H1 (cell line): ENCODE measurements at regions not wholly inside any gene's neighbourhood (a gene's known extent, or its start where the extent isn't known, plus 50 kb on each side); places are given as distances from the start of the nearest gene placed in this dataset.

ENCODE experiments used
- CTCF ChIA-PET: fragments of 300-600 bp; sonication (Branson Sonifier 250); formaldehyde crosslinking; loops from one replicate; lab custom pipeline; 2021; ENCODE audit not compliant: partially characterized antibody; lab: Charles Lee
- POLR2A ChIA-PET: fragments of 300-600 bp; sonication (Branson Sonifier 250); formaldehyde crosslinking; loops from one replicate; lab custom pipeline; 2021; ENCODE audit warnings: inconsistent platforms; ENCODE audit not compliant: partially characterized antibody; lab: Charles Lee
- DNase-seq, 2 experiments: peaks; one replicate each; pipeline versions ENCODE4 v3.0.0 to v3.0.0-alpha.2; 2010 to 2022; ENCODE audit warnings: low spot score in 2 of 2, low read depth in 1 of 2, mixed read lengths in 1 of 2
- FAIRE-seq: peaks from 2 replicates; lab custom pipeline; 2011; peaks lifted over from hg19 to GRCh38; lab: Jason Lieb, UNC
- H2AFZ ChIP-seq: 2 replicates; pipeline ENCODE4 v1.8.1; 2012; ENCODE audit warnings: low read length, inconsistent platforms
- H2AK5ac ChIP-seq: 2 replicates; pipeline ENCODE4 v1.6.1; 2013; ENCODE audit warnings: low read depth, low read length
- H2BK120ac ChIP-seq: replicated peaks from 2 replicates; pipeline ENCODE3; 2013; ENCODE audit warnings: low read depth, low read length, inconsistent platforms
- H2BK12ac ChIP-seq: 2 replicates; pipeline ENCODE4 v1.6.1; 2013; ENCODE audit warnings: low read depth, low read length
- H2BK15ac ChIP-seq: 2 replicates; pipeline ENCODE4 v1.6.1; 2013; ENCODE audit warnings: low read length
- H2BK20ac ChIP-seq: 2 replicates; pipeline ENCODE4 v1.6.1; 2013; ENCODE audit warnings: low read length
- H2BK5ac ChIP-seq: 2 replicates; pipeline ENCODE4 v1.6.1; 2013; ENCODE audit warnings: low read depth, low read length
- H3K14ac ChIP-seq: 2 replicates; pipeline ENCODE4 v1.6.1; 2013; ENCODE audit warnings: inconsistent platforms; ENCODE audit not compliant: insufficient read length
- H3K18ac ChIP-seq: 2 replicates; pipeline ENCODE4 v1.6.1; 2013; ENCODE audit warnings: low read length; ENCODE audit errors: extremely low read depth
- H3K23ac ChIP-seq: 2 replicates; pipeline ENCODE4 v1.6.1; 2013; ENCODE audit warnings: inconsistent platforms; ENCODE audit not compliant: insufficient read length
- H3K23me2 ChIP-seq: 2 replicates; pipeline ENCODE4 v1.6.1; 2013; ENCODE audit warnings: low read depth, low read length
- H3K27ac ChIP-seq: 2 replicates; pipeline ENCODE4 v1.6.1; 2011; ENCODE audit warnings: low read depth, low read length, inconsistent platforms
- H3K27me3 ChIP-seq, 4 experiments: replicated peaks in 1 of 4; 1 replicate in 1 of 4; 2 replicates in 3 of 4; pipeline versions ENCODE4 v1.6.1 to v1.8.1; 2011 to 2013; ENCODE audit warnings: low read length in 3 of 4, mild to moderate bottlenecking in 3 of 4, inconsistent platforms in 2 of 4, mixed read lengths in 2 of 4, moderate library complexity in 1 of 4; ENCODE audit not compliant: control insufficient read depth in 3 of 4, insufficient read depth in 3 of 4; ENCODE audit errors: extremely low read depth in 1 of 4
- H3K36me3 ChIP-seq, 4 experiments: 2 replicates each; pipeline versions ENCODE4 v1.6.1 to v1.8.1; 2011 to 2013; ENCODE audit warnings: mild to moderate bottlenecking in 4 of 4, low read length in 3 of 4, moderate library complexity in 2 of 4, control low read depth in 1 of 4, inconsistent platforms in 1 of 4; ENCODE audit not compliant: insufficient read depth in 4 of 4, control insufficient read depth in 2 of 4
- H3K4ac ChIP-seq: replicated peaks from 2 replicates; pipeline ENCODE3; 2013; ENCODE audit warnings: low read length, low read depth, mixed read lengths, inconsistent platforms; ENCODE audit not compliant: insufficient read length
- H3K4me1 ChIP-seq, 4 experiments: replicated peaks in 1 of 4; 1 replicate in 1 of 4; 2 replicates in 3 of 4; pipeline versions ENCODE4 v1.6.1 to v1.8.1; 2011 to 2013; ENCODE audit warnings: low read length in 3 of 4, inconsistent platforms in 2 of 4, mixed read lengths in 1 of 4; ENCODE audit not compliant: insufficient read depth in 4 of 4, control insufficient read depth in 3 of 4
- H3K4me2 ChIP-seq, 2 experiments: 2 replicates each; pipeline versions ENCODE4 v1.6.1 to v1.8.1; 2011 to 2013; ENCODE audit warnings: low read depth in 2 of 2, low read length in 2 of 2, control low read depth in 1 of 2, inconsistent platforms in 1 of 2, mild to moderate bottlenecking in 1 of 2; ENCODE audit not compliant: insufficient read depth in 1 of 2
- H3K4me3 ChIP-seq, 4 experiments: fragments of 200-600, 300-600 bp in 1 of 4; sonication (generic), shearing (Covaris generic), sonication (Bioruptor Twin) in 1 of 4; 2 replicates each; pipeline versions ENCODE4 v1.5.1 to v1.8.1; 2011 to 2016; ENCODE audit warnings: low read length in 4 of 4, low read depth in 3 of 4, control low read depth in 2 of 4, inconsistent platforms in 2 of 4, mild to moderate bottlenecking in 2 of 4, mixed read lengths in 1 of 4, moderate library complexity in 1 of 4; ENCODE audit not compliant: insufficient read depth in 2 of 4; ENCODE audit errors: extremely low read depth in 1 of 4
- H3K56ac ChIP-seq: replicated peaks from 2 replicates; pipeline ENCODE3; 2013; ENCODE audit warnings: low read depth, mild to moderate bottlenecking, mixed read lengths, low read length, inconsistent platforms; ENCODE audit not compliant: insufficient read length
- H3K79me1 ChIP-seq: 2 replicates; pipeline ENCODE4 v1.6.1; 2013; ENCODE audit warnings: low read depth, low read length, control low read depth
- H3K79me2 ChIP-seq, 2 experiments: 2 replicates each; pipeline versions ENCODE4 v1.6.1 to v1.8.1; 2012 to 2013; ENCODE audit warnings: low read length in 2 of 2, mild to moderate bottlenecking in 2 of 2, inconsistent platforms in 1 of 2; ENCODE audit not compliant: insufficient read depth in 2 of 2, control insufficient read depth in 1 of 2
- H3K9ac ChIP-seq, 4 experiments: replicated peaks in 1 of 4; 1 replicate in 1 of 4; 2 replicates in 3 of 4; pipeline versions ENCODE4 v1.6.1 to v1.8.1; 2011 to 2013; ENCODE audit warnings: low read depth in 3 of 4, low read length in 3 of 4, control low read depth in 2 of 4, mild to moderate bottlenecking in 2 of 4, moderate library complexity in 2 of 4, inconsistent platforms in 1 of 4; ENCODE audit errors: extremely low read depth in 1 of 4
- H3K9me3 ChIP-seq, 2 experiments: 2 replicates each; pipeline versions ENCODE4 v1.6.1 to v1.8.1; 2012 to 2013; ENCODE audit warnings: mild to moderate bottlenecking in 2 of 2, moderate library complexity in 2 of 2, control low read depth in 1 of 2, inconsistent platforms in 1 of 2, low read depth in 1 of 2, low read length in 1 of 2, mixed read lengths in 1 of 2; ENCODE audit not compliant: insufficient read depth in 2 of 2
- H4K20me1 ChIP-seq, 2 experiments: replicated peaks in 1 of 2; 2 replicates each; pipeline versions ENCODE3 to v1.8.1; 2011 to 2013; ENCODE audit warnings: inconsistent platforms in 2 of 2, low read length in 2 of 2, mild to moderate bottlenecking in 1 of 2; ENCODE audit not compliant: insufficient read depth in 2 of 2, control insufficient read depth in 1 of 2
- H4K5ac ChIP-seq: 2 replicates; pipeline ENCODE4 v1.6.1; 2013; ENCODE audit warnings: low read length, low read depth, mixed read lengths, inconsistent platforms; ENCODE audit not compliant: insufficient read length
- H4K8ac ChIP-seq: 2 replicates; pipeline ENCODE4 v1.8.0; 2013; ENCODE audit warnings: mild to moderate bottlenecking, moderate library complexity, low read length, inconsistent platforms; ENCODE audit not compliant: insufficient read depth; ENCODE audit errors: extremely low read depth
- H4K91ac ChIP-seq: replicated peaks from 2 replicates; pipeline ENCODE3; 2013; ENCODE audit warnings: low read length, mixed read lengths, inconsistent platforms; ENCODE audit not compliant: insufficient read length
- CTCF ChIP-seq, 3 experiments: IDR thresholded peaks; 1 replicate in 2 of 3; 2 replicates in 1 of 3; pipeline versions ENCODE4 v1.5.1 to v1.6.1; 2011; ENCODE audit warnings: low read length in 3 of 3, mild to moderate bottlenecking in 3 of 3, inconsistent platforms in 2 of 3, low read depth in 1 of 3, moderate library complexity in 1 of 3; ENCODE audit not compliant: insufficient read depth in 1 of 3; ENCODE audit errors: control extremely low read depth in 1 of 3
- EP300 ChIP-seq, 2 experiments: IDR thresholded peaks; 1 replicate in 1 of 2; 2 replicates in 1 of 2; pipeline ENCODE4 v1.6.1; 2011 to 2012; ENCODE audit warnings: low read depth in 2 of 2, low read length in 2 of 2, mild to moderate bottlenecking in 2 of 2, borderline replicate concordance in 1 of 2, inconsistent platforms in 1 of 2, moderate library complexity in 1 of 2
- RFX5 ChIP-seq: IDR thresholded peaks from 2 replicates; pipeline ENCODE4 v1.6.1; 2011; ENCODE audit warnings: low read depth, low read length, improper control_type of control experiment, borderline replicate concordance
- SP1 ChIP-seq: IDR thresholded peaks from 2 replicates; pipeline ENCODE4 v1.6.1; 2011; ENCODE audit warnings: low read depth, low read length
- TEAD4 ChIP-seq: IDR thresholded peaks from 2 replicates; pipeline ENCODE4 v1.6.1; 2012; ENCODE audit warnings: low read depth, low read length, inconsistent platforms, mixed read lengths
- WGBS, 2 experiments: shearing (Covaris generic) in 1 of 2; methylation state at CpG; one replicate each; pipeline versions ENCODE4 v1.1.6 to v1.1.7; 2013 to 2015; ENCODE audit warnings: low lambda C conversion rate in 2 of 2, mixed read lengths in 2 of 2, inconsistent platforms in 1 of 2, low coverage in 1 of 2, missing lambda C conversion rate in 1 of 2; ENCODE audit not compliant: insufficient replicate concordance in 2 of 2, insufficient coverage in 1 of 2, insufficient read length in 1 of 2; ENCODE audit errors: extremely low coverage in 1 of 2, missing lambda C conversion rate in 1 of 2; 5-methylcytosine and 5-hydroxymethylcytosine counted together

GRCh38 chr11:130573767-130574166, 125.3 kb downstream of the ADAMTS15 start:
- no peaks in the 10 kb centered on the region for H4K20me1 ChIP-seq
- H3K9me3 ChIP-seq: no peaks in the 10 kb centered on the region
- H2BK20ac ChIP-seq: no peak overlapping the region
- H3K4me2 ChIP-seq: no peak overlapping the region
- no peaks in the 10 kb centered on the region for H3K27me3 ChIP-seq
- no peak overlapping the region for H4K5ac ChIP-seq
- H3K36me3 ChIP-seq: no peaks in the 10 kb centered on the region
- WGBS, 2 experiments: 100% methylated on average over 2 of the region's 2 CpGs; no CpG with 5 or more reads in 1 of the 2 experiments
- H3K79me1 ChIP-seq: no peaks in the 10 kb centered on the region
- H2BK15ac ChIP-seq: no peak overlapping the region
- DNase-seq (no peak), FAIRE-seq (no peak)
- H3K4me3 ChIP-seq: no peak overlapping the region
- H2AK5ac ChIP-seq: no peak overlapping the region
- no peak overlapping the region for H3K56ac ChIP-seq
- ChIA-PET CTCF (interaction anchor here (1.1 to 1.6 kb wide), 2 partner anchors 14 to 24 kb away, joined by 3 read pairs; no protein-coding TSS in a partner anchor), POLR2A (no interaction called here)
- H2BK12ac ChIP-seq: no peak overlapping the region
- no peak overlapping the region for H3K18ac ChIP-seq
- H3K79me2 ChIP-seq: no peaks in the 10 kb centered on the region
- H3K4ac ChIP-seq: no peak overlapping the region
- H2BK120ac ChIP-seq: no peak overlapping the region
- no peaks in the 10 kb centered on the region for H3K23me2 ChIP-seq
- H3K27ac ChIP-seq: no peak overlapping the region
- H4K8ac ChIP-seq: no peak overlapping the region
- no peak overlapping the region for H2BK5ac ChIP-seq
- no peak overlapping the region for H4K91ac ChIP-seq
- H3K23ac ChIP-seq: no peak overlapping the region
- TF ChIP-seq TEAD4 (no peak), CTCF (IDR thresholded peaks at IDR 0.05; ENCODE audit: control extremely low read depth in 1 of 3, insufficient read depth in 1 of 3, low read depth in 1 of 3, low read length in 3 of 3) (no peak), SP1 (no peak), RFX5 (no peak), EP300 (IDR thresholded peaks at IDR 0.05; ENCODE audit: borderline replicate concordance in 1 of 2, low read depth in 2 of 2, low read length in 2 of 2) (no peak)
- TF ChIP-seq, all 59 proteins: peak for 0
- Histone ChIP-seq H3K4me1 (no peaks in the 10 kb centered on the region), H3K9ac (no peak overlapping the region), H3K14ac (no peak overlapping the region), H2AFZ (no peak overlapping the region)
